Type B pancreatic cell (in vitro differentiated cells): ENCODE measurements at regions not wholly inside any gene's neighbourhood (a gene's known extent, or its start where the extent isn't known, plus 50 kb on each side); places are given as distances from the start of the nearest gene placed in this dataset.

ENCODE experiments used
- DNase-seq: peaks from one replicate; pipeline ENCODE4 v3.0.0; 2021; ENCODE audit warnings: mixed read lengths; ENCODE audit not compliant: unreplicated experiment; ENCODE audit errors: extremely low spot score
- H3K27ac Mint-ChIP-seq: 2 replicates; pipeline ENCODE4 v1.8.0; 2021; ENCODE audit warnings: mild to moderate bottlenecking, mixed read lengths
- H3K27me3 Mint-ChIP-seq: 2 replicates; pipeline ENCODE4 v1.8.0; 2021; ENCODE audit warnings: mixed read lengths
- H3K36me3 Mint-ChIP-seq: 2 replicates; pipeline ENCODE4 v1.8.0; 2021; ENCODE audit warnings: mixed read lengths
- H3K4me1 Mint-ChIP-seq: one replicate; pipeline ENCODE4 v1.8.0; 2021; ENCODE audit warnings: mixed read lengths; ENCODE audit not compliant: unreplicated experiment
- H3K4me3 Mint-ChIP-seq: 2 replicates; pipeline ENCODE4 v1.8.0; 2021; ENCODE audit warnings: mild to moderate bottlenecking, mixed read lengths
- H3K9me3 Mint-ChIP-seq: 2 replicates; pipeline ENCODE4 v1.8.0; 2021; ENCODE audit warnings: mixed read lengths
- TF ChIP-seq, protein P1 (sequence below): fragments of 200-600 bp; sonication (generic); conservative IDR thresholded peaks from 2 replicates; pipeline ENCODE4 v1.5.0; 2021; ENCODE audit warnings: antibody characterized with exemption, mild to moderate bottlenecking

DNA sequence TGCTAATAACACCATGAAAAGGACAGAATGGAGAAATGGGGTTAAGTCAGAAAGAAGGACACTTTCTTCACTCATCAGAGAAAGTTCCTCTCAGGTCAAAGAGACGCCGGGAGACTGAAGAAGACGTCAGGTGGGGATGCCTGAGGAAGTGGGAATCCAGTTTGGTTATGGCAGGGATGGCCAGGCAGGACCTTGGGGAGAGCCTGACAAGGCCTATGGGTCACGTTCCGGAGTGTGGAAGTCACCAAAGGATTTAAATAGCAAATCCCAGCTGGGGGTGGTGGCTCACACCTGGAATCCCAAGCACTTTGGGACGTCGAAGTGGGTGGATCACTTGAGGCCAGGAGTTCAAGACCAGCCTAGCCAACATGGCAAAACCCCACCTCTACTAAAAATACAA lies 432.7 kb upstream of the SMIM21 start:
- no peaks in the 10 kb centered on the region for H3K36me3 Mint-ChIP-seq
- no peak for DNase-seq
- peaks cover 11% of the 10 kb centered on the region for H3K9me3 Mint-ChIP-seq
- H3K27ac Mint-ChIP-seq, result no peak overlapping the region
- H3K4me3 Mint-ChIP-seq, result no peak overlapping the region
- TF ChIP-seq, protein P1, sequence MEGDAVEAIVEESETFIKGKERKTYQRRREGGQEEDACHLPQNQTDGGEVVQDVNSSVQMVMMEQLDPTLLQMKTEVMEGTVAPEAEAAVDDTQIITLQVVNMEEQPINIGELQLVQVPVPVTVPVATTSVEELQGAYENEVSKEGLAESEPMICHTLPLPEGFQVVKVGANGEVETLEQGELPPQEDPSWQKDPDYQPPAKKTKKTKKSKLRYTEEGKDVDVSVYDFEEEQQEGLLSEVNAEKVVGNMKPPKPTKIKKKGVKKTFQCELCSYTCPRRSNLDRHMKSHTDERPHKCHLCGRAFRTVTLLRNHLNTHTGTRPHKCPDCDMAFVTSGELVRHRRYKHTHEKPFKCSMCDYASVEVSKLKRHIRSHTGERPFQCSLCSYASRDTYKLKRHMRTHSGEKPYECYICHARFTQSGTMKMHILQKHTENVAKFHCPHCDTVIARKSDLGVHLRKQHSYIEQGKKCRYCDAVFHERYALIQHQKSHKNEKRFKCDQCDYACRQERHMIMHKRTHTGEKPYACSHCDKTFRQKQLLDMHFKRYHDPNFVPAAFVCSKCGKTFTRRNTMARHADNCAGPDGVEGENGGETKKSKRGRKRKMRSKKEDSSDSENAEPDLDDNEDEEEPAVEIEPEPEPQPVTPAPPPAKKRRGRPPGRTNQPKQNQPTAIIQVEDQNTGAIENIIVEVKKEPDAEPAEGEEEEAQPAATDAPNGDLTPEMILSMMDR, result no peak
- H3K27me3 Mint-ChIP-seq, result no peaks in the 10 kb centered on the region
- no peaks in the 10 kb centered on the region for H3K4me1 Mint-ChIP-seq

DNA sequence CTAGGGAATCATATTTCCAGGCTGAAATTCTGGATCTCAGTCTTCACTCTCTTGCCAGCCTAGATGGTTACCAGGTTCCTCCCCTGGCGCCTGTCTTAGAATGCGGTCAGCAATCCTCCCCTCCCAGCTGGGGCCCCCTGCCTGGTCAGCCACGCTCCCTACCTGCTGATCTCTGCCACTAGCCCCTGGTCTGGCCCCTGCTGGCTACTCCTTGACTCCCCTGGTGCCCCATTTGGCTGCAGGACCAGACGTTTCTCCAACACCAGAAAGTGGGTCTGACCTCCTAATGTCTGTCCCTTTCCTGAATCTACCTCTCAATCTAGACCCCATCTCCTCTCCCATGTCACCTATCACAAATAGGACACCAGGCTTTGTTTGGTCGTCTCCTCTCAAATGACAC lies 432.0 kb upstream of the SMIM21 start:
- no peak overlapping the region for H3K4me3 Mint-ChIP-seq
- no peaks in the 10 kb centered on the region for H3K27me3 Mint-ChIP-seq
- TF ChIP-seq, protein P1, result no peak
- no peaks in the 10 kb centered on the region for H3K4me1 Mint-ChIP-seq
- DNase-seq, result no peak
- peaks cover 11% of the 10 kb centered on the region for H3K9me3 Mint-ChIP-seq
- no peak overlapping the region for H3K27ac Mint-ChIP-seq
- H3K36me3 Mint-ChIP-seq, result no peaks in the 10 kb centered on the region

DNA sequence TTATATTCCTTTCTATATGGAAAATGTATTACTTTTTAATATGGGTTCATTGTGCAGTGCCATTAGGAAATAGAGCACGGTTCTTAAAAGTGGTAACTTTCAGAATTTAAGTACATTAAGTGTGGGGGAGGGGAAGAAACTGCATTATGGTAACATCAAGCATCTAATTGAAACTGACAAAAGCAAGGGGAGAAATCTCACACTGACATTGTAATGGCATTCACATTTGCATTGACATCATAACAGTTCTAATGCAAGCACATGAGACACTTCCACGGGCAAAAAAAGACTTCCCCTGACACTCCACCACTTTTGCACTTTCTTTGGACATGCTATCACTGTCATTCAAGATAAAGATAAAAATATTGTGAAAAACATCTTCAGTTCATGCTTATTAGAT lies 431.3 kb upstream of the SMIM21 start:
- Mint-ChIP-seq H3K36me3 (no peaks in the 10 kb centered on the region), H3K27ac (no peak overlapping the region), H3K4me1 (no peaks in the 10 kb centered on the region), H3K9me3 (peaks cover 11% of the 10 kb centered on the region), H3K4me3 (no peak overlapping the region), H3K27me3 (no peaks in the 10 kb centered on the region)
- no peak for DNase-seq
- TF ChIP-seq, protein P1, result no peak

DNA sequence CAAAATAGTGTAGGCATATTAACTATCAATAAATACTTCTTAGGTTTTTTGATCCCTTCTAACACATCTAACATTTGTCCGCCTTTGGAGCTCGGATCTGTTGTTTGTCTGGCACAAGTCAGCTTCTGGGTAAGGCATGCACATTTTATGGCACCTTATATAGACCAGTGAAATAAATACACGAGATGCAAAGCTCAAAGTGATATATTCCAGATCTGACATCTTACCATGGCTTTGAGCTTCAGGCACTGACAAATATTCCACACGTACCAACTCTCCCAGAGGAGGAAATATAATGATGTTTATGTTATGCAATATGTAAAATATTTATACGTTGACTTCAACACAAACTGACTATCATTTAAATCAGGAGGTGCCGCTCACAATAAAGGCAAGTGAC lies 430.1 kb upstream of the SMIM21 start:
- H3K4me1 Mint-ChIP-seq, result no peaks in the 10 kb centered on the region
- H3K27ac Mint-ChIP-seq, result no peak overlapping the region
- H3K9me3 Mint-ChIP-seq, result peaks cover 11% of the 10 kb centered on the region
- TF ChIP-seq, protein P1, result no peak
- no peaks in the 10 kb centered on the region for H3K27me3 Mint-ChIP-seq
- H3K4me3 Mint-ChIP-seq, result no peak overlapping the region
- no peak for DNase-seq
- H3K36me3 Mint-ChIP-seq, result no peaks in the 10 kb centered on the region

DNA sequence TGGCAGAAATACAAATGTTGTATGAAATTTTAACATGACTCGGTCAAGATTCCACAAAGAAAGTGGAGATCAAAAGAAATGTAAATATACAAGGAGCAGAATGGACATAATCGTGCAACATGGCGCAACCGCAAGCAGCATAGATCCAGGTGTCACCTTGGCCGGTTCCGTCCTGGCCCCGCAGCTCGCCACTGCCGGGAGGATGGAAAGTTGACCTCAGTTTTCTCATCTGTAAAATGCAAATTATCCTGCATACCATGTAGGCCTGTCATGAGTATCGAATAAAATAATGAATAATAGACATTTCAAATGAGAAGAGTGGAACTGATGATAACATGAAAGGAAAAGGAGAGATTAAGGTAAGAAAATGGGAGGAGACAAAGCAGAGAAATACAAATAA lies 427.3 kb upstream of the SMIM21 start:
- DNase-seq, result no peak
- H3K27ac Mint-ChIP-seq, result no peak overlapping the region
- TF ChIP-seq, protein P1, result no peak
- H3K9me3 Mint-ChIP-seq, result peaks cover 3% of the 10 kb centered on the region
- H3K27me3 Mint-ChIP-seq, result no peaks in the 10 kb centered on the region
- H3K4me1 Mint-ChIP-seq, result no peaks in the 10 kb centered on the region
- H3K36me3 Mint-ChIP-seq, result no peaks in the 10 kb centered on the region
- H3K4me3 Mint-ChIP-seq, result no peak overlapping the region

DNA sequence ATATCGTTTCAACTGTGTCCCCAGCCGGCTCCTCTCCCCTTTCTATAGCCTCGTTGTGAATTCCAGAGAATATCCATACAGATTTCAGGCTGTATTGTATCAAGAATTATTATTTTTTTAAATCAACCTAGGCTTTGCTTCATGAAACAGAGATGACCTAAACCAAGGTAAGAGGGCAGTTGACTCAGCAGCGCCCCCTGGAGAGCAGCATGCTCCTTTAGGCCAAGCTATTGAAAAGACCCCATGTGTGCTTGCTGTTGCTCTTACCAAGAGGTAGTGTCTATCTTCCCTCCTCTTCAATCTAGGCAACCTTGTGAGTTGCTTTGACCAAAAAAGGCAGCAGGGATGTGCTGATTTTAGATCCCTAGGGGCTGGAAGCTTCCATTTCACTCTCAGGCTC lies 426.7 kb upstream of the SMIM21 start:
- no peak overlapping the region for H3K27ac Mint-ChIP-seq
- no peak overlapping the region for H3K4me3 Mint-ChIP-seq
- H3K4me1 Mint-ChIP-seq, result no peaks in the 10 kb centered on the region
- H3K9me3 Mint-ChIP-seq, result no peaks in the 10 kb centered on the region
- TF ChIP-seq, protein P1, result peak; percentile 58
- no peak for DNase-seq
- H3K27me3 Mint-ChIP-seq, result no peaks in the 10 kb centered on the region
- H3K36me3 Mint-ChIP-seq, result no peaks in the 10 kb centered on the region
